T47D (cell line): ENCODE measurements at regions not wholly inside any gene's neighbourhood (a gene's known extent, or its start where the extent isn't known, plus 50 kb on each side); places are given as distances from the start of the nearest gene placed in this dataset.

Experiments
- DNase-seq, 2 experiments: peaks; one replicate each; pipeline versions ENCODE4 v3.0.0 to v3.0.0-alpha.2; 2011 to 2012; ENCODE audit warnings: low read depth in 1 of 2, low spot score in 1 of 2
- JUND ChIP-seq: IDR thresholded peaks from 2 replicates; pipeline ENCODE4 v1.6.1; 2012; ENCODE audit warnings: low read depth
- in situ Hi-C: cut with HindIII; loops from 2 replicates; pipeline ENCODE4 v1.10.0; 2016; ENCODE audit warnings: low sequenced_read_pairs, low pct_unique_long_range_greater_than_20kb

- in situ Hi-C loops: no loop called here
- no peak for TF ChIP-seq JUND
- DNase-seq: no peak
These were observed 1138.0 kb upstream of the SLC10A2 start for GRCh38 chr13:104204177-104204576.

DNA sequence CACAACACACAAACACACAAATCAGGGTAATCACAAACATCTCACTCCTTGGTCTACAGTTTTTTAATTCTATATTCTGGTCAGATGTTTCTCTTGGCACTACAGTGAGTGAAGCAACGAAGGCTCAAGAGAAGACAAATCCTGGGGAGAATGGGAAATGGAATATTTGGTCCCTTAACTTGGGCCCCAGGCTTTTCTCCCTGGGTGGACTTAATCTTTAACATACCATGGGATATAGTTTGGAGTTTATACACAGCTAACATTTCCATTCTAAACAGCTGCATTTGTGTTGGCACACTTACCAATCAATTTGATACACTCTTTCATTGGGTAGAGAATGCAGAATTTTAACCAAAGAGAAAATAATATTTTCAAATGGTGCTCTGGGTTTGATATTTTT lies 1132.6 kb upstream of the SLC10A2 start:
- DNase-seq: no peak
- in situ Hi-C loops: no loop called here
- no peak for TF ChIP-seq JUND

- in situ Hi-C loops: no loop called here
- no peak for TF ChIP-seq JUND
- DNase-seq: no peak
These were observed 1130.4 kb upstream of the SLC10A2 start for GRCh38 chr13:104196611-104197010.

DNA sequence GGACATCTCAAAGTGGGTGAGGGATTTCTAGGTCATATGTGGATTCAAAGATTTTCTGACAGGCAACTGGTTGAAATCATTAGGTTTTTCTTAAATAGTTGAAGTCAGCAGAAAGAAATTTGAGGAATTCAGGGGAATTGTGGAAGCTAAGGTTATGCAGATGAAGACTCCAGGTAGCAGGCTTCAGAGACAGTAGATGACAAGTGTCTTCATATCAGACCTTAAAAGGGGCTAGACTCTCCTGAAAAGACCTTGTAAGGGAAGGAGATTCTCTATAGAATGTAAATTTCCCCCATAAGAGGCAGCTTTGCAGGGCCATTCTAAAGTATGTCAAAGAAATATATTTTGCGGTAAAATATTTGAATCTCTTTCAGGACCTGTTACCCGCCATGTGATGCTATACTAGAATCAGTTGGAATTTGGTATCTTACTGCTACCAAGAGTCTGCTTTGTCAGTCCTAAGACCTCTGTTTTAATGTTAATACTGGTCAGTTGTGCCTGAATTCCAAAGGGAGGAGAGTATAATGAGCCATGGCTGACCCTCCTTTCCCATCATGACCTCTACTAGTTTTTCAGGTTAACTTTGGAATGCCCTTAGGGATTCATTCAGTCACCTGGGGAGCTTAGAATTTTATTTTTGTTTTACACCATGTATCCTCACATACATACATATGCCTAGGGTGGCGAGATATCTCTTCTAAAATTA lies 1115.5 kb upstream of the SLC10A2 start:
- TF ChIP-seq JUND: no peak
- in situ Hi-C loops: no loop called here
- no peak for DNase-seq

GRCh38 chr13:104170980-104171555 lies 1104.9 kb upstream of the SLC10A2 start:
- TF ChIP-seq JUND: no peak
- in situ Hi-C loops: no loop called here
- DNase-seq: peak in 1 of 2 experiments; percentile 31

DNA sequence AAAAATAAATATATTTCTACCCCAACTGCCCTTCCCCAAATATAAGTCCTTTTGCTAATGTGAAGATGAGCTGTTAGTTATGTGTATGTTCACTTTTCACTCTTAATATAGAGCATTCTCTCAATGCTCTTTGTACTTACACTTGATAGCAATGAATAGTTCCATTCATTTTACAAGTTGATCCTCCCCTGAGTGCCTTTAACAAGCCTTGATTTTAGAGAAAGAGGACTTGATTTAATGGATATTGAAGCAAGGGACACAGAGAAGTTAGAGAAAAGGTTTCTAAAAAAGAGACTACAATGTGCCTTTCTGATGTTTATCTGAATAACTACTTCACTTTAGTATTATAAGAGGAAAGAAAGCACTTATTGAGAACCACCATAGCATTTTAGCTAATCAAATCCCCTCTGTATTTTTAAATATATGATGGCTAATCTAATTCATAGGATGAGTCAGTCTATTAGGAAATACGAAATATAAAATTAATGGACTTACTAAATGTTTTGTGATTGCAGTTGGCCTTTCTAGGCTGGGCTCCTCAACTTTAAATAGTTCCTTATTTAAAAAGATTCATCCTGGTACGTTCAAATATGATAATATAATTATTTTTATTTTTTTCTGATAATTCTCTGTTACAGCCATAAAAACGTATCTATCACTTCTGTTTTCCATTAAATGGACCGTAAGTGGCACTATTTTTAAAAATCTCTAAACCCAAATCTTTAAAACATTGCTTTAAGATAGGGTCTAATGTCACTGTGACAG lies 1097.8 kb upstream of the SLC10A2 start:
- no peak for TF ChIP-seq JUND
- DNase-seq: no peak
- in situ Hi-C loops: no loop called here

DNA sequence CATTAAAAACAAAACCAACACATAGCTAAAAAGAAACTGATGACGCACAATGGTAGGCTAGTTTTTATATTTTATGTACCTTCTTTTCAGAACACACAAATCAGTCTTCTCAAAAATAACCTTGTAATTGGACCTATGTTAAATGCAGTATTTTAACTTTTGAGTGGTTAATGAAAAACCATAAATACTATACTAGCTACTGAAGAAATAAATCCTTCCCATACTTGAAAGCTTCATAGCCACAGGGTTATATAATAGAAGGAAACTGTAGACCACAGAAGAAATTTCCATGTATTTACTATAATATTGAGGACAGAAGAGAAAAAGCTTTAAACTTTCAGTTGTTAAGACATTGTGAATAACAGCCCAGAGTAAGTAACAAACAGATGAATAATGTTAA lies 1094.3 kb upstream of the SLC10A2 start:
- no peak for DNase-seq
- in situ Hi-C loops: no loop called here
- TF ChIP-seq JUND: no peak

DNA sequence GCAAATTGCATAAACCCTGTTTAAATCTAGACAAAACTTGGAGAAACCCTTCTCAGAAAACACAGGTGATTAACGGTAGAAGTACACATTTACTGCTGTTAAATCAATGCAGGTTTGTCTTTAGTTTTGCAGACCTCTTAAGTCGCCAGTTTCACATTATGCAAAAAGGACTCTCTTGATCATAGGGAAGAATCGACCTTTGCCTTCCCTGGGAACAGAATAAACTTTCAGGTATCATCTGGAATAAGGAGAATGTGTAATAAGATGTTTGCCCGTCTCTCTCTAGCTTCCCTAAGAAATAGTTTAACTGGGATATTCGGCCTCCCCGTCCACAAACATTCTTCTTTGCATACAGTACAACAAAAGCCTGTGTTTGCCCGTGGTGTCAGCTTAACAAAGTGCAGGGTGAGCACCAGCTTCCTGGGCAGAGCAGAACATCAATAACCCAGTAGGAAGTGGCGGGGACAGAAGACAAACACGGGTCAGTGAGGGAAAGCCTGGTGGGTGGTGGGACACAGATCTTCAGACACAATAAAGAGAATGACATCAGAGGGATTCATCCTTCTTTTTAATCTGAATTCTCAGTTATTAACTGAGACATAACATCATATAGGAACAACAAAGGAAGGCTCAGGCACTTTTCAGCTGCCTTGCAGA lies 1077.7 kb upstream of the SLC10A2 start:
- peak in 1 of 2 experiments; percentile 22 for DNase-seq
- in situ Hi-C loops: no loop called here
- TF ChIP-seq JUND: no peak

- TF ChIP-seq JUND: no peak
- no peak for DNase-seq
- in situ Hi-C loops: no loop called here
These were observed 1074.3 kb upstream of the SLC10A2 start for GRCh38 chr13:104140552-104140951.

- no peak for TF ChIP-seq JUND
- in situ Hi-C loops: no loop called here
- no peak for DNase-seq
These were observed 1071.2 kb upstream of the SLC10A2 start for GRCh38 chr13:104137416-104137815.

DNA sequence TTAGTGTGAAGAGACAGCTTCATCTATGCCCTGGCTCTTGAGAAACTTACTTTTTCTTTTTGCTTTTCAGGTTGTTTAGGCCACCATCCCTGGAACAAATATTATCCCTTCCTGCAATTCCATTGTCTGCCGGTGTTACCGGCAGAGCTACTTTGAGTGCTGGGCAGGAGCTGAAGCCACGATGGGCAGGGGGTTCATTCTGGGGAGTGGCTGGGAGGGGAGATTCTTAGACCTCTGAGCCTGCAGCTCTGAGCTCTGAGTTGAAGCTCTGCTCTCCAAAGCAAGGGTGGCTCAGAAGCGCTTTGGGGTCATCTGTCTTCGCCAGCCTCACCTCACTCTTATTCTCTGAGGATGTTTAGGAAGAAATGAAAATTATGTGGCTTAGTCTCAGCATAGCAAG lies 1066.6 kb upstream of the SLC10A2 start:
- no peak for TF ChIP-seq JUND
- in situ Hi-C loops: no loop called here
- no peak for DNase-seq

GRCh38 chr13:104114101-104114500 lies 1047.9 kb upstream of the SLC10A2 start:
- in situ Hi-C loops: no loop called here
- no peak for DNase-seq
- no peak for TF ChIP-seq JUND

GRCh38 chr13:104111031-104111430 lies 1044.8 kb upstream of the SLC10A2 start:
- in situ Hi-C loops: no loop called here
- TF ChIP-seq JUND: no peak
- DNase-seq: no peak
